Karpas-422 (cell line): ENCODE measurements at regions not wholly inside any gene's neighbourhood (a gene's known extent, or its start where the extent isn't known, plus 50 kb on each side); places are given as distances from the start of the nearest gene placed in this dataset.

ENCODE experiments used
- DNase-seq: peaks from one replicate; pipeline ENCODE4 v3.0.0-alpha.2; 2015
- H2AFZ ChIP-seq: fragments of 200-600 bp; sonication (generic); 2 replicates; pipeline ENCODE4 v1.6.1; 2014; ENCODE audit warnings: antibody characterized with exemption, low read length, mixed read lengths
- H3K27ac ChIP-seq: fragments of 200-600 bp; sonication (generic); 2 replicates; pipeline ENCODE4 v1.5.1; 2014; ENCODE audit warnings: mild to moderate bottlenecking, low read length, moderate library complexity
- H3K27me3 ChIP-seq: fragments of 200-600 bp; sonication (generic); 2 replicates; pipeline ENCODE4 v1.6.1; 2014; ENCODE audit warnings: low read length, mixed read lengths
- H3K36me3 ChIP-seq: fragments of 200-600 bp; sonication (generic); 2 replicates; pipeline ENCODE4 v1.6.1; 2014; ENCODE audit warnings: low read length, mixed read lengths; ENCODE audit not compliant: insufficient read depth
- H3K4me1 ChIP-seq: fragments of 200-600 bp; sonication (generic); 2 replicates; pipeline ENCODE4 v1.6.1; 2014; ENCODE audit warnings: mild to moderate bottlenecking, low read length, mixed read lengths
- H3K4me2 ChIP-seq: fragments of 200-600 bp; sonication (generic); 2 replicates; pipeline ENCODE4 v1.6.1; 2014; ENCODE audit warnings: low read length, low read depth, mild to moderate bottlenecking; ENCODE audit not compliant: poor library complexity, severe bottlenecking
- H3K4me3 ChIP-seq: fragments of 200-600 bp; sonication (generic); 2 replicates; pipeline ENCODE4 v1.5.1; 2014; ENCODE audit warnings: mild to moderate bottlenecking, antibody characterized with exemption, low read length, mixed read lengths
- H3K79me2 ChIP-seq: fragments of 200-600 bp; sonication (generic); 2 replicates; pipeline ENCODE4 v1.6.1; 2014; ENCODE audit warnings: mild to moderate bottlenecking, low read length, mixed read lengths
- H3K9ac ChIP-seq: fragments of 200-600 bp; sonication (generic); 2 replicates; pipeline ENCODE4 v1.6.0; 2014; ENCODE audit warnings: low read length
- H3K9me2 ChIP-seq: fragments of 200-600 bp; sonication (generic), shearing (Covaris generic); replicated peaks from 2 replicates; pipeline ENCODE4 v1.6.0; 2014; ENCODE audit warnings: mild to moderate bottlenecking, low read length, moderate library complexity; ENCODE audit not compliant: insufficient read depth
- H3K9me3 ChIP-seq: fragments of 300-700, 200-600 bp; sonication (generic); 2 replicates; pipeline ENCODE4 v1.6.1; 2014; ENCODE audit warnings: low read length, mixed read lengths
- H4K20me1 ChIP-seq: fragments of 200-600 bp; sonication (generic); 2 replicates; pipeline ENCODE4 v1.6.1; 2014; ENCODE audit warnings: mild to moderate bottlenecking, antibody characterized with exemption, low read length, low read depth; ENCODE audit not compliant: insufficient read depth

GRCh38 chr10:4632757-4633156 is 193.2 kb upstream of the AKR1E2 start:
- Histone ChIP-seq H3K9me2 (no peaks in the 10 kb centered on the region), H3K27me3 (no peaks in the 10 kb centered on the region), H2AFZ (no peak overlapping the region), H3K4me1 (no peaks in the 10 kb centered on the region), H3K9me3 (0 out of 2 replicates have a peak, but pooled peaks cover 3% of the 10 kb centered on the region), H3K4me2 (no peak overlapping the region), H3K9ac (no peak overlapping the region), H3K79me2 (no peaks in the 10 kb centered on the region), H3K36me3 (no peaks in the 10 kb centered on the region), H3K4me3 (no peak overlapping the region), H3K27ac (no peak overlapping the region), H4K20me1 (no peaks in the 10 kb centered on the region)
- DNase-seq = no peak

- Histone ChIP-seq H3K9ac (no peak overlapping the region), H3K79me2 (no peaks in the 10 kb centered on the region), H3K9me2 (no peaks in the 10 kb centered on the region), H4K20me1 (no peaks in the 10 kb centered on the region), H3K27me3 (no peaks in the 10 kb centered on the region), H3K36me3 (no peaks in the 10 kb centered on the region), H3K4me1 (no peaks in the 10 kb centered on the region), H3K4me3 (no peak overlapping the region), H3K4me2 (no peak overlapping the region), H2AFZ (no peak overlapping the region), H3K9me3 (peaks cover 4% of the 10 kb centered on the region; the same call in 1 of the 2 replicates), H3K27ac (no peak overlapping the region)
- DNase-seq = no peak
Measured at GRCh38 chr10:4626919-4627318, 199.1 kb upstream of the AKR1E2 start.

- no peaks in the 10 kb centered on the region for H3K79me2 ChIP-seq
- no peak overlapping the region for H3K27ac ChIP-seq
- no peaks in the 10 kb centered on the region for H3K4me1 ChIP-seq
- no peaks in the 10 kb centered on the region for H3K36me3 ChIP-seq
- no peak overlapping the region for H2AFZ ChIP-seq
- no peak for DNase-seq
- no peak overlapping the region for H3K4me3 ChIP-seq
- peaks cover 4% of the 10 kb centered on the region; the same call in 1 of the 2 replicates for H3K9me3 ChIP-seq
- no peaks in the 10 kb centered on the region for H3K9me2 ChIP-seq
- no peak overlapping the region for H3K4me2 ChIP-seq
- no peak overlapping the region for H3K9ac ChIP-seq
- no peaks in the 10 kb centered on the region for H4K20me1 ChIP-seq
- H3K27me3 ChIP-seq = no peaks in the 10 kb centered on the region
Measured at GRCh38 chr10:4623757-4624420, 202.1 kb upstream of the AKR1E2 start.

GRCh38 chr10:4623200-4623599 is 202.8 kb upstream of the AKR1E2 start:
- Histone ChIP-seq H3K4me3 (no peak overlapping the region), H2AFZ (no peak overlapping the region), H3K36me3 (no peaks in the 10 kb centered on the region), H3K9me3 (peaks cover 4% of the 10 kb centered on the region; the same call in 1 of the 2 replicates), H3K27me3 (no peaks in the 10 kb centered on the region), H3K4me2 (no peak overlapping the region), H3K79me2 (no peaks in the 10 kb centered on the region), H3K9me2 (no peaks in the 10 kb centered on the region), H4K20me1 (no peaks in the 10 kb centered on the region), H3K27ac (no peak overlapping the region), H3K4me1 (no peaks in the 10 kb centered on the region), H3K9ac (no peak overlapping the region)
- no peak for DNase-seq

GRCh38 chr10:4622384-4622783 is 203.6 kb upstream of the AKR1E2 start:
- no peaks in the 10 kb centered on the region for H3K9me2 ChIP-seq
- H3K4me2 ChIP-seq = no peak overlapping the region
- no peaks in the 10 kb centered on the region for H4K20me1 ChIP-seq
- H3K9ac ChIP-seq = no peak overlapping the region
- no peak overlapping the region for H2AFZ ChIP-seq
- H3K9me3 ChIP-seq = no peaks in the 10 kb centered on the region; the same call in 1 of the 2 replicates
- no peaks in the 10 kb centered on the region for H3K79me2 ChIP-seq
- no peak overlapping the region for H3K27ac ChIP-seq
- no peaks in the 10 kb centered on the region for H3K36me3 ChIP-seq
- no peak for DNase-seq
- H3K4me3 ChIP-seq = no peak overlapping the region
- H3K4me1 ChIP-seq = no peaks in the 10 kb centered on the region
- H3K27me3 ChIP-seq = no peaks in the 10 kb centered on the region

- Histone ChIP-seq H3K4me2 (no peak overlapping the region), H4K20me1 (no peaks in the 10 kb centered on the region), H2AFZ (no peak overlapping the region), H3K4me3 (no peak overlapping the region), H3K36me3 (no peaks in the 10 kb centered on the region), H3K4me1 (no peaks in the 10 kb centered on the region), H3K27ac (no peak overlapping the region), H3K9me2 (no peaks in the 10 kb centered on the region), H3K79me2 (no peaks in the 10 kb centered on the region), H3K9me3 (no peaks in the 10 kb centered on the region; the same call in 1 of the 2 replicates), H3K27me3 (no peaks in the 10 kb centered on the region), H3K9ac (no peak overlapping the region)
- DNase-seq = no peak
Measured at GRCh38 chr10:4617589-4617988, 208.4 kb upstream of the AKR1E2 start.

- Histone ChIP-seq H3K4me2 (no peak overlapping the region), H4K20me1 (no peaks in the 10 kb centered on the region), H3K9me3 (no peaks in the 10 kb centered on the region; the same call in 1 of the 2 replicates), H3K4me1 (no peaks in the 10 kb centered on the region), H3K27me3 (no peaks in the 10 kb centered on the region), H3K27ac (no peak overlapping the region), H3K4me3 (no peak overlapping the region), H3K9ac (no peak overlapping the region), H3K9me2 (no peaks in the 10 kb centered on the region), H3K79me2 (no peaks in the 10 kb centered on the region), H3K36me3 (no peaks in the 10 kb centered on the region), H2AFZ (no peak overlapping the region)
- DNase-seq = no peak
Measured at GRCh38 chr10:4615042-4615441, 211.0 kb upstream of the AKR1E2 start.

- no peak for DNase-seq
- no peak overlapping the region for H2AFZ ChIP-seq
Measured at GRCh38 chr10:4609251-4609650, 216.8 kb upstream of the AKR1E2 start.

More at GRCh38 chr10:4609251-4609650, 216.8 kb upstream of the AKR1E2 start:
- Histone ChIP-seq H3K4me3 (no peak overlapping the region), H3K36me3 (no peaks in the 10 kb centered on the region), H4K20me1 (no peaks in the 10 kb centered on the region), H3K27ac (no peak overlapping the region), H3K9ac (no peak overlapping the region), H3K9me2 (no peaks in the 10 kb centered on the region), H3K9me3 (no peaks in the 10 kb centered on the region; the same call in 1 of the 2 replicates), H3K4me2 (no peak overlapping the region), H3K79me2 (no peaks in the 10 kb centered on the region), H3K27me3 (no peaks in the 10 kb centered on the region), H3K4me1 (no peaks in the 10 kb centered on the region)
